K562 (cell line): ENCODE measurements at regions not wholly inside any gene's neighbourhood (a gene's known extent, or its start where the extent isn't known, plus 50 kb on each side); places are given as distances from the start of the nearest gene placed in this dataset.

ENCODE experiments used
- ARNT ChIP-seq, 2 experiments: fragments of 450-650 bp; IDR thresholded peaks; 2 replicates each; pipeline ENCODE4 v1.6.1; 2016; ENCODE audit warnings: mild to moderate bottlenecking in 1 of 2
- ATF2 ChIP-seq: sonication (generic); formaldehyde crosslinking; IDR thresholded peaks from 2 replicates; pipeline ENCODE4 v1.8.1; 2022; ENCODE audit warnings: missing genetic modification reagents
- CBFA2T3 ChIP-seq: fragments of 450-650 bp; IDR thresholded peaks from 2 replicates; pipeline ENCODE4 v1.6.1; 2017
- E2F5 ChIP-seq: sonication (generic); formaldehyde crosslinking; IDR thresholded peaks from 2 replicates; pipeline ENCODE4 v1.8.0; 2022; ENCODE audit warnings: mild to moderate bottlenecking, missing genetic modification reagents
- ETV1 ChIP-seq: fragments of 450-650 bp; conservative IDR thresholded peaks from 2 replicates; pipeline ENCODE4 v1.6.1; 2016; ENCODE audit warnings: missing genetic modification characterization, control low read depth, low read depth, missing compliant biosample characterization
- FOXJ3 ChIP-seq: sonication (generic); formaldehyde crosslinking; IDR thresholded peaks from 2 replicates; pipeline ENCODE4 v1.4.0; 2020; ENCODE audit warnings: mild to moderate bottlenecking, missing genetic modification reagents
- FOXK2 ChIP-seq, 2 experiments: fragments of 450-650 bp; IDR thresholded peaks in 1 of 2; conservative IDR thresholded peaks in 1 of 2; 2 replicates each; pipeline ENCODE4 v1.6.1; 2016; ENCODE audit warnings: low read depth in 2 of 2, mild to moderate bottlenecking in 1 of 2
- GABPB2 ChIP-seq: fragments of 250-450 bp; sonication (Bioruptor Pico); conservative IDR thresholded peaks from 2 replicates; pipeline ENCODE4 v1.5.1; 2021; ENCODE audit warnings: mild to moderate bottlenecking
- GATAD2B ChIP-seq: fragments of 450-650 bp; IDR thresholded peaks from 2 replicates; pipeline ENCODE4 v1.6.1; 2017; ENCODE audit warnings: mild to moderate bottlenecking, borderline replicate concordance
- IFI16 ChIP-seq: fragments of 250-450 bp; sonication (Bioruptor Pico); IDR thresholded peaks from 2 replicates; pipeline ENCODE4 v2.1.2; 2022; ENCODE audit warnings: mild to moderate bottlenecking, inconsistent platforms
- KLF13 ChIP-seq: fragments of 450-650 bp; IDR thresholded peaks from 2 replicates; pipeline ENCODE4 v1.6.1; 2016; ENCODE audit warnings: missing genetic modification characterization, low read depth, mild to moderate bottlenecking, missing compliant biosample characterization, moderate library complexity, borderline replicate concordance
- MAFF ChIP-seq: IDR thresholded peaks from 2 replicates; pipeline ENCODE4 v1.6.1; 2012; ENCODE audit warnings: low read length, improper control_type of control experiment
- MCM3 ChIP-seq: fragments of 450-650 bp; IDR thresholded peaks from 2 replicates; pipeline ENCODE4 v1.6.1; 2016
- MLX ChIP-seq, 2 experiments: fragments of 450-650 bp in 1 of 2; sonication (generic) in 1 of 2; formaldehyde crosslinking; conservative IDR thresholded peaks; 2 replicates each; pipeline versions ENCODE4 v1.4.0 to v1.8.1; 2020 to 2022; ENCODE audit warnings: mild to moderate bottlenecking in 1 of 2, missing genetic modification reagents in 1 of 2
- NFIC ChIP-seq: fragments of 450-650 bp; IDR thresholded peaks from 2 replicates; pipeline ENCODE4 v1.6.1; 2017; ENCODE audit warnings: mild to moderate bottlenecking, inconsistent platforms
- RNF2 ChIP-seq: sonication (generic); IDR thresholded peaks from 2 replicates; pipeline ENCODE4 v1.6.1; 2016
- SNRNP70 ChIP-seq: fragments of 200-400 bp; formaldehyde crosslinking; optimal IDR thresholded peaks from 2 replicates; pipeline ENCODE3; 2017; ENCODE audit warnings: low read depth, low read length
- ZKSCAN3 ChIP-seq: fragments of 250-450 bp; sonication (Bioruptor Pico); IDR thresholded peaks from 2 replicates; pipeline ENCODE4 v1.4.0; 2020
- ZNF253 ChIP-seq: fragments of 250-450 bp; sonication (Bioruptor Pico); conservative IDR thresholded peaks from 2 replicates; pipeline ENCODE4 v1.6.1; 2021; ENCODE audit warnings: mild to moderate bottlenecking
- ZNF780A ChIP-seq: fragments of 250-450 bp; sonication (Bioruptor Pico); IDR thresholded peaks from 2 replicates; pipeline ENCODE4 v1.5.0; 2021; ENCODE audit warnings: mild to moderate bottlenecking
- TF ChIP-seq, protein P1 (sequence below): fragments of 250-450 bp; sonication (Bioruptor Pico); IDR thresholded peaks from 2 replicates; pipeline ENCODE4 v1.5.0; 2021; ENCODE audit warnings: mild to moderate bottlenecking, borderline replicate concordance
- TF ChIP-seq, protein P2 (sequence below): fragments of 250-450 bp; sonication (Bioruptor Pico); IDR thresholded peaks from 2 replicates; pipeline ENCODE4 v1.4.0; 2020; ENCODE audit warnings: mild to moderate bottlenecking, moderate library complexity

DNA sequence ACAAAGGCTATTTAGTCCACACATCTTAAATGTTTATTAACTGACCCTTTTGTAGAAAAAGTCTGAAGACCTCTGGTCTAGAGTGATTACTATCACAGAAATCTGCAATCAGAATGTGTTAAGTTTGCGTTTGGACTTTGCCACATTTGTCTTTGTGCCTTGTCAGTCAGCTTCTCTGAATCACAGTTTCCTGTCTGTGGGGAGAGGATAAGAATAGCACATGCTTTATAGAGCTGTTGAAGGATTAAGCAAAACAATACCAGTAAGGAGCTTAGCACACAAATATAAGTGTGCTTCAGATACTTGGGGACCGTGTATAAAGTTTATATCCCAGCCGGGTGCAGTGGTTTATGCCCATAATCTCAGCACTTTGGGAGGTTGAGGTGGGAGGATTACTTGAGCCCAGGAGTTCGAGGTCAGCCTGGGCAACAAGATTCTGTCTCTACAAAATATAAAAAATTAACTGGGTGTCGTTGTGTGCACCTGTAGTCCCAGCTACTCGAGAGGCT lies 63.0 kb upstream of the BTG1 start (continued):
- TF ChIP-seq ETV1 (tag) (peak; percentile 60), FOXJ3 (CRISPR knock-in tag) (no peak), GATAD2B (no peak), MAFF (no peak), IFI16 (CRISPR knock-in tag) (no peak), FOXK2 (conservative IDR thresholded peaks at IDR 0.05 in 1 of 2, IDR thresholded peaks at IDR 0.05 in 1 of 2; ENCODE audit: low read depth in 2 of 2) (0 out of 4 replicates have a peak, but pooled peaks of 1 of the 2 experiments have one; percentile 27), ZNF780A (CRISPR knock-in tag) (no peak), ARNT (IDR thresholded peaks at IDR 0.05) (no peak), ZKSCAN3 (CRISPR knock-in tag) (no peak), RNF2 (no peak), CBFA2T3 (peak; percentile 83), ZNF253 (CRISPR knock-in tag) (no peak), ATF2 (no peak), NFIC (0 out of 2 replicates have a peak, but pooled peaks have one; percentile 9), GABPB2 (no peak), KLF13 (tag) (no peak), E2F5 (CRISPR knock-in tag) (no peak), MCM3 (no peak), SNRNP70 (no peak), MLX (CRISPR knock-in tag; conservative IDR thresholded peaks at IDR 0.05) (no peak)
- TF ChIP-seq, protein P1, sequence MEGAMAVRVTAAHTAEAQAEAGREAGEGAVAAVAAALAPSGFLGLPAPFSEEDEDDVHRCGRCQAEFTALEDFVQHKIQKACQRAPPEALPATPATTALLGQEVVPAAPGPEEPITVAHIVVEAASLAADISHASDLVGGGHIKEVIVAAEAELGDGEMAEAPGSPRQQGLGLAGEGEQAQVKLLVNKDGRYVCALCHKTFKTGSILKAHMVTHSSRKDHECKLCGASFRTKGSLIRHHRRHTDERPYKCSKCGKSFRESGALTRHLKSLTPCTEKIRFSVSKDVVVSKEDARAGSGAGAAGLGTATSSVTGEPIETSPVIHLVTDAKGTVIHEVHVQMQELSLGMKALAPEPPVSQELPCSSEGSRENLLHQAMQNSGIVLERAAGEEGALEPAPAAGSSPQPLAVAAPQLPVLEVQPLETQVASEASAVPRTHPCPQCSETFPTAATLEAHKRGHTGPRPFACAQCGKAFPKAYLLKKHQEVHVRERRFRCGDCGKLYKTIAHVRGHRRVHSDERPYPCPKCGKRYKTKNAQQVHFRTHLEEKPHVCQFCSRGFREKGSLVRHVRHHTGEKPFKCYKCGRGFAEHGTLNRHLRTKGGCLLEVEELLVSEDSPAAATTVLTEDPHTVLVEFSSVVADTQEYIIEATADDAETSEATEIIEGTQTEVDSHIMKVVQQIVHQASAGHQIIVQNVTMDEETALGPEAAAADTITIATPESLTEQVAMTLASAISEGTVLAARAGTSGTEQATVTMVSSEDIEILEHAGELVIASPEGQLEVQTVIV (CRISPR knock-in tag) = no peak
- TF ChIP-seq, protein P2, sequence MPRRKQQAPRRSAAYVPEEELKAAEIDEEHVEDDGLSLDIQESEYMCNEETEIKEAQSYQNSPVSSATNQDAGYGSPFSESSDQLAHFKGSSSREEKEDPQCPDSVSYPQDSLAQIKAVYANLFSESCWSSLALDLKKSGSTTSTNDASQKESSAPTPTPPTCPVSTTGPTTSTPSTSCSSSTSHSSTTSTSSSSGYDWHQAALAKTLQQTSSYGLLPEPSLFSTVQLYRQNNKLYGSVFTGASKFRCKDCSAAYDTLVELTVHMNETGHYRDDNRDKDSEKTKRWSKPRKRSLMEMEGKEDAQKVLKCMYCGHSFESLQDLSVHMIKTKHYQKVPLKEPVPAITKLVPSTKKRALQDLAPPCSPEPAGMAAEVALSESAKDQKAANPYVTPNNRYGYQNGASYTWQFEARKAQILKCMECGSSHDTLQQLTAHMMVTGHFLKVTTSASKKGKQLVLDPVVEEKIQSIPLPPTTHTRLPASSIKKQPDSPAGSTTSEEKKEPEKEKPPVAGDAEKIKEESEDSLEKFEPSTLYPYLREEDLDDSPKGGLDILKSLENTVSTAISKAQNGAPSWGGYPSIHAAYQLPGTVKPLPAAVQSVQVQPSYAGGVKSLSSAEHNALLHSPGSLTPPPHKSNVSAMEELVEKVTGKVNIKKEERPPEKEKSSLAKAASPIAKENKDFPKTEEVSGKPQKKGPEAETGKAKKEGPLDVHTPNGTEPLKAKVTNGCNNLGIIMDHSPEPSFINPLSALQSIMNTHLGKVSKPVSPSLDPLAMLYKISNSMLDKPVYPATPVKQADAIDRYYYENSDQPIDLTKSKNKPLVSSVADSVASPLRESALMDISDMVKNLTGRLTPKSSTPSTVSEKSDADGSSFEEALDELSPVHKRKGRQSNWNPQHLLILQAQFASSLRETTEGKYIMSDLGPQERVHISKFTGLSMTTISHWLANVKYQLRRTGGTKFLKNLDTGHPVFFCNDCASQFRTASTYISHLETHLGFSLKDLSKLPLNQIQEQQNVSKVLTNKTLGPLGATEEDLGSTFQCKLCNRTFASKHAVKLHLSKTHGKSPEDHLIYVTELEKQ = no peak
